Parathyroid adenoma (tissue), 2 donors: ENCODE measurements at regions not wholly inside any gene's neighbourhood (a gene's known extent, or its start where the extent isn't known, plus 50 kb on each side); places are given as distances from the start of the nearest gene placed in this dataset.

ENCODE experiments used
- H2AFZ ChIP-seq: fragments of 300-600 bp; sonication (generic); one replicate; pipeline ENCODE4 v1.7.0; 2017; ENCODE audit warnings: antibody characterized with exemption, mild to moderate bottlenecking
- H3K27ac ChIP-seq: fragments of 300-600 bp; sonication (generic); one replicate; pipeline ENCODE4 v1.7.0; 2017
- H3K27me3 ChIP-seq: fragments of 300-600 bp; sonication (generic); one replicate; pipeline ENCODE4 v1.7.0; 2017; ENCODE audit warnings: low read length; ENCODE audit not compliant: control insufficient read depth, insufficient read depth
- H3K36me3 ChIP-seq: fragments of 300-600 bp; sonication (generic); one replicate; pipeline ENCODE4 v1.7.0; 2017; ENCODE audit warnings: low read length; ENCODE audit not compliant: control insufficient read depth, insufficient read depth
- H3K4me1 ChIP-seq: fragments of 300-600 bp; sonication (generic); one replicate; pipeline ENCODE4 v1.7.0; 2017; ENCODE audit warnings: control low read depth
- H3K4me2 ChIP-seq: fragments of 300-600 bp; sonication (generic); one replicate; pipeline ENCODE4 v1.7.0; 2017; ENCODE audit warnings: low read length
- H3K4me3 ChIP-seq: fragments of 300-600 bp; sonication (generic); one replicate; pipeline ENCODE4 v1.7.0; 2017; ENCODE audit warnings: low read depth, low read length
- H3K79me2 ChIP-seq: fragments of 300-600 bp; sonication (generic); one replicate; pipeline ENCODE4 v1.7.0; 2017; ENCODE audit warnings: control low read depth
- H3K9ac ChIP-seq: fragments of 300-600 bp; sonication (generic); one replicate; pipeline ENCODE4 v1.7.0; 2017; ENCODE audit warnings: mild to moderate bottlenecking
- H3K9me3 ChIP-seq: fragments of 300-600 bp; sonication (generic); one replicate; pipeline ENCODE4 v1.7.0; 2017; ENCODE audit warnings: low read length; ENCODE audit not compliant: control insufficient read depth
- CTCF ChIP-seq: fragments of 300-600 bp; sonication (generic); IDR thresholded peaks from one replicate; pipeline ENCODE4 v1.7.0; 2017; ENCODE audit warnings: antibody characterized with exemption, mild to moderate bottlenecking
- donor health status: primary hyperparathyroidism.

GRCh38 chr1:233435622-233436021 lies 108.1 kb downstream of the MAP3K21 start:
- Histone ChIP-seq H3K4me2 (no peak overlapping the region), H3K27ac (no peak overlapping the region)
- no peak for TF ChIP-seq CTCF

GRCh38 chr1:233439721-233440120 lies 112.2 kb downstream of the MAP3K21 start:
- Histone ChIP-seq H3K9me3 (no peaks in the 10 kb centered on the region), H3K4me2 (no peak overlapping the region), H3K27ac (no peak overlapping the region), H3K4me1 (no peaks in the 10 kb centered on the region), H3K9ac (no peak overlapping the region), H3K36me3 (no peaks in the 10 kb centered on the region), H3K4me3 (no peak overlapping the region), H3K79me2 (no peaks in the 10 kb centered on the region), H2AFZ (no peak overlapping the region), H3K27me3 (peaks cover 2% of the 10 kb centered on the region)
- TF ChIP-seq CTCF: no peak

More at GRCh38 chr1:233435622-233436021, 108.1 kb downstream of the MAP3K21 start:
- no peak overlapping the region for H3K9ac ChIP-seq
- H3K79me2 ChIP-seq: no peaks in the 10 kb centered on the region
- no peaks in the 10 kb centered on the region for H3K27me3 ChIP-seq
- H2AFZ ChIP-seq: no peak overlapping the region
- no peaks in the 10 kb centered on the region for H3K36me3 ChIP-seq
- no peaks in the 10 kb centered on the region for H3K9me3 ChIP-seq
- no peaks in the 10 kb centered on the region for H3K4me1 ChIP-seq
- no peak overlapping the region for H3K4me3 ChIP-seq

- TF ChIP-seq CTCF: peak; percentile 46
Measured at GRCh38 chr1:233440951-233441401, 113.5 kb downstream of the MAP3K21 start.

GRCh38 chr1:233442026-233442780 lies 114.7 kb downstream of the MAP3K21 start:
- no peak overlapping the region for H2AFZ ChIP-seq
- no peak for TF ChIP-seq CTCF
- H3K27ac ChIP-seq: no peak overlapping the region
- H3K9me3 ChIP-seq: no peaks in the 10 kb centered on the region
- H3K4me3 ChIP-seq: no peak overlapping the region
- H3K9ac ChIP-seq: no peak overlapping the region
- H3K4me1 ChIP-seq: no peaks in the 10 kb centered on the region
- no peak overlapping the region for H3K4me2 ChIP-seq
- H3K36me3 ChIP-seq: no peaks in the 10 kb centered on the region
- no peaks in the 10 kb centered on the region for H3K79me2 ChIP-seq
- peaks cover 2% of the 10 kb centered on the region for H3K27me3 ChIP-seq

More at GRCh38 chr1:233440951-233441401, 113.5 kb downstream of the MAP3K21 start:
- Histone ChIP-seq H2AFZ (peak overlapping the region; percentile 42), H3K79me2 (no peaks in the 10 kb centered on the region), H3K9ac (no peak overlapping the region), H3K9me3 (no peaks in the 10 kb centered on the region), H3K27me3 (peaks cover 2% of the 10 kb centered on the region), H3K36me3 (no peaks in the 10 kb centered on the region), H3K4me2 (no peak overlapping the region), H3K4me1 (no peaks in the 10 kb centered on the region), H3K4me3 (no peak overlapping the region), H3K27ac (no peak overlapping the region)
